A549 (cell line): ENCODE measurements at regions not wholly inside any gene's neighbourhood (a gene's known extent, or its start where the extent isn't known, plus 50 kb on each side); places are given as distances from the start of the nearest gene placed in this dataset.

ENCODE experiments used
- ATAC-seq, 2 experiments: fragments of 200-7000 bp in 1 of 2; fragments of >200 bp in 1 of 2; cut with Nextera tagmentation in 1 of 2; cut with Tn5 transposase in 1 of 2; 3 replicates each; pipeline versions ENCODE4 v1.8.0 to v1.9.1; 2018 to 2020; ENCODE audit warnings: mild to moderate bottlenecking in 1 of 2, moderate library complexity in 1 of 2
- CTCF ChIA-PET: fragments of 300-600 bp; sonication (Branson Sonifier 250); formaldehyde crosslinking; extraction: SDS; loops from one replicate; lab custom pipeline; 2021; ENCODE audit warnings: antibody characterized with exemption, inconsistent platforms; lab: Yijun Ruan, JAX
- POLR2A ChIA-PET: fragments of 350-600 bp; formaldehyde crosslinking; extraction: SDS; loops from one replicate; lab custom pipeline; 2021; ENCODE audit warnings: antibody characterized with exemption, inconsistent platforms; lab: Yijun Ruan, JAX
- DNase-seq, 2 experiments: peaks; one replicate each; pipeline versions ENCODE4 v3.0.0 to v3.0.0-alpha.2; 2011 to 2016; ENCODE audit warnings: low read depth in 1 of 2, low spot score in 1 of 2
- FAIRE-seq: peaks from 2 replicates; lab custom pipeline; 2011; peaks lifted over from hg19 to GRCh38; lab: Jason Lieb, UNC
- H3K27ac ChIP-seq, 2 experiments: fragments of >200 bp; sonication (Bioruptor Twin); formaldehyde crosslinking; 3 replicates each; pipeline ENCODE4 v1.5.1; 2016 to 2017
- H3K4me1 ChIP-seq: fragments of >200 bp; sonication (Bioruptor Twin); formaldehyde crosslinking; 3 replicates; pipeline ENCODE4 v1.6.1; 2016
- H3K4me2 ChIP-seq: fragments of >200 bp; sonication (Bioruptor Twin); formaldehyde crosslinking; 3 replicates; pipeline ENCODE4 v1.6.1; 2016
- H3K4me3 ChIP-seq: fragments of >200 bp; sonication (Bioruptor Twin); formaldehyde crosslinking; 3 replicates; pipeline ENCODE4 v1.5.1; 2016
- H3K9me3 ChIP-seq: fragments of >200 bp; sonication (Bioruptor Twin); formaldehyde crosslinking; 3 replicates; pipeline ENCODE4 v1.6.1; 2016
- CBX8 ChIP-seq: fragments of 200-600 bp; sonication (generic); IDR thresholded peaks from 2 replicates; pipeline ENCODE4 v1.6.1; 2016
- EHF ChIP-seq: fragments of 250-450 bp; sonication (Bioruptor Pico); IDR thresholded peaks from 2 replicates; pipeline ENCODE4 v1.5.0; 2020; ENCODE audit warnings: mild to moderate bottlenecking
- EHMT2 ChIP-seq: fragments of 200-600 bp; sonication (generic); IDR thresholded peaks from 2 replicates; pipeline ENCODE4 v1.6.1; 2016; ENCODE audit warnings: antibody characterized with exemption, low read depth, mild to moderate bottlenecking, moderate library complexity
- EP300 ChIP-seq, 2 experiments: fragments of >200 bp; sonication (Bioruptor Twin); formaldehyde crosslinking; IDR thresholded peaks; 2 replicates in 1 of 2; 3 replicates in 1 of 2; pipeline ENCODE4 v1.6.1; 2016 to 2017
- ESRRA ChIP-seq: fragments of 150-350 bp; IDR thresholded peaks from 2 replicates; pipeline ENCODE4 v1.6.1; 2014; ENCODE audit warnings: mild to moderate bottlenecking, low read length, borderline replicate concordance
- FOSL2 ChIP-seq, 2 experiments: fragments of 450-650 bp in 1 of 2; fragments of >200 bp in 1 of 2; sonication (Bioruptor Twin) in 1 of 2; formaldehyde crosslinking; IDR thresholded peaks; 2 replicates each; pipeline versions ENCODE4 v1.5.0 to v1.6.1; 2016 to 2020; ENCODE audit warnings: mild to moderate bottlenecking in 1 of 2, moderate library complexity in 1 of 2
- FOXS1 ChIP-seq: fragments of 250-450 bp; sonication (Bioruptor Pico); IDR thresholded peaks from 2 replicates; pipeline ENCODE4 v1.5.0; 2020; ENCODE audit warnings: mild to moderate bottlenecking, moderate library complexity
- GATA3 ChIP-seq: IDR thresholded peaks from 2 replicates; pipeline ENCODE4 v1.6.1; 2012; ENCODE audit warnings: borderline replicate concordance
- HEYL ChIP-seq: fragments of 250-450 bp; sonication (Bioruptor Pico); IDR thresholded peaks from 2 replicates; pipeline ENCODE4 v1.8.0; 2021; ENCODE audit warnings: mild to moderate bottlenecking, moderate library complexity
- HOXB5 ChIP-seq: fragments of 250-450 bp; sonication (Bioruptor Pico); IDR thresholded peaks from 2 replicates; pipeline ENCODE4 v1.5.0; 2020; ENCODE audit warnings: mild to moderate bottlenecking, moderate library complexity
- KDM5A ChIP-seq: fragments of 200-600 bp; sonication (generic); IDR thresholded peaks from 2 replicates; pipeline ENCODE4 v1.6.1; 2016; ENCODE audit warnings: antibody characterized with exemption, mild to moderate bottlenecking
- MAZ ChIP-seq: fragments of 150-350 bp; IDR thresholded peaks from 2 replicates; pipeline ENCODE4 v1.6.1; 2014; ENCODE audit warnings: antibody characterized with exemption, low read depth, low read length, borderline replicate concordance
- NPAS2 ChIP-seq: fragments of 250-450 bp; sonication (Bioruptor Pico); IDR thresholded peaks from 2 replicates; pipeline ENCODE4 v1.8.0; 2022; ENCODE audit warnings: mild to moderate bottlenecking, moderate library complexity, borderline replicate concordance
- POLR2A ChIP-seq: IDR thresholded peaks from 2 replicates; pipeline ENCODE4 v1.6.1; 2012; ENCODE audit warnings: mild to moderate bottlenecking, low read length
- RARB ChIP-seq: fragments of 250-450 bp; sonication (Bioruptor Pico); IDR thresholded peaks from 2 replicates; pipeline ENCODE4 v1.8.0; 2021; ENCODE audit warnings: mild to moderate bottlenecking, moderate library complexity
- SREBF2 ChIP-seq: fragments of 450-650 bp; IDR thresholded peaks from 2 replicates; pipeline ENCODE4 v1.6.1; 2014; ENCODE audit warnings: mild to moderate bottlenecking, moderate library complexity
- ZFP36 ChIP-seq: fragments of 450-650 bp; IDR thresholded peaks from 2 replicates; pipeline ENCODE4 v1.6.1; 2014; ENCODE audit warnings: borderline replicate concordance; ENCODE audit not compliant: partially characterized antibody
- ZNF302 ChIP-seq: fragments of 250-450 bp; sonication (Bioruptor Pico); IDR thresholded peaks from 2 replicates; pipeline ENCODE4 v1.9.0; 2021; ENCODE audit warnings: inconsistent platforms, mild to moderate bottlenecking, moderate library complexity
- WGBS: methylation state at CpG from one replicate; pipeline ENCODE4 v1.1.6; 2017; ENCODE audit errors: missing lambda C conversion rate; 5-methylcytosine and 5-hydroxymethylcytosine counted together
- TF ChIP-seq, protein P1 (sequence below): fragments of 200-600 bp; sonication (generic); IDR thresholded peaks from 2 replicates; pipeline ENCODE4 v1.6.1; 2016; ENCODE audit warnings: antibody characterized with exemption, mild to moderate bottlenecking, moderate library complexity
- TF ChIP-seq, protein P2 (sequence below): fragments of >200 bp; sonication (Bioruptor Twin); formaldehyde crosslinking; IDR thresholded peaks from 3 replicates; pipeline ENCODE4 v1.6.1; 2016
- TF ChIP-seq, protein P3 (sequence below): IDR thresholded peaks from 2 replicates; pipeline ENCODE4 v1.6.1; 2012
- TF ChIP-seq, protein P4 (sequence below): IDR thresholded peaks from 2 replicates; pipeline ENCODE4 v1.6.1; 2012
- TF ChIP-seq, protein P5 (sequence below): fragments of >200 bp; sonication (Bioruptor Twin); formaldehyde crosslinking; IDR thresholded peaks from 2 replicates; pipeline ENCODE4 v1.6.1; 2016
- TF ChIP-seq, protein P6 (sequence below): fragments of >200 bp; sonication (Bioruptor Twin); formaldehyde crosslinking; IDR thresholded peaks from 3 replicates; pipeline ENCODE4 v1.5.1; 2016

DNA sequence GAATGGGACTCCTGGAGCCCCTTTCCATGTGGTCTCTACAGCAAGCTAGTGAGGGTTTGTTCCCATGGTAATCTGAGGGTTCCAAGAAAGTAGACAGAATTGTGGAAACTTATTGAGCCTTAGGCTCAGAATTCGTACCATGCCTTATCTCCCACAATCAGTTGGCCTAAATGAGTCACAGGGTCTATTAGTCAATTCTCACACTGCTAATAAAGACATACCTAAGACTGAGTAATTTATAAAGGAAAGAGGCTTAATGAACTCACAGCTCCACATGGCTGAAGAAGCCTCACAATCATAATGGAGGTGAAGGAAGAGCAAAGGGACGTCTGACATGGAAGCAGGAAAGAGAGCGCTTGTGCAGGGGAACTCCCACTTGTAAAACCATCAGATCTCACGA is 106.6 kb upstream of the CXADR start (continued):
- TF ChIP-seq EHMT2 (no peak), ZNF302 (CRISPR knock-in tag) (no peak)
- TF ChIP-seq, protein P1, sequence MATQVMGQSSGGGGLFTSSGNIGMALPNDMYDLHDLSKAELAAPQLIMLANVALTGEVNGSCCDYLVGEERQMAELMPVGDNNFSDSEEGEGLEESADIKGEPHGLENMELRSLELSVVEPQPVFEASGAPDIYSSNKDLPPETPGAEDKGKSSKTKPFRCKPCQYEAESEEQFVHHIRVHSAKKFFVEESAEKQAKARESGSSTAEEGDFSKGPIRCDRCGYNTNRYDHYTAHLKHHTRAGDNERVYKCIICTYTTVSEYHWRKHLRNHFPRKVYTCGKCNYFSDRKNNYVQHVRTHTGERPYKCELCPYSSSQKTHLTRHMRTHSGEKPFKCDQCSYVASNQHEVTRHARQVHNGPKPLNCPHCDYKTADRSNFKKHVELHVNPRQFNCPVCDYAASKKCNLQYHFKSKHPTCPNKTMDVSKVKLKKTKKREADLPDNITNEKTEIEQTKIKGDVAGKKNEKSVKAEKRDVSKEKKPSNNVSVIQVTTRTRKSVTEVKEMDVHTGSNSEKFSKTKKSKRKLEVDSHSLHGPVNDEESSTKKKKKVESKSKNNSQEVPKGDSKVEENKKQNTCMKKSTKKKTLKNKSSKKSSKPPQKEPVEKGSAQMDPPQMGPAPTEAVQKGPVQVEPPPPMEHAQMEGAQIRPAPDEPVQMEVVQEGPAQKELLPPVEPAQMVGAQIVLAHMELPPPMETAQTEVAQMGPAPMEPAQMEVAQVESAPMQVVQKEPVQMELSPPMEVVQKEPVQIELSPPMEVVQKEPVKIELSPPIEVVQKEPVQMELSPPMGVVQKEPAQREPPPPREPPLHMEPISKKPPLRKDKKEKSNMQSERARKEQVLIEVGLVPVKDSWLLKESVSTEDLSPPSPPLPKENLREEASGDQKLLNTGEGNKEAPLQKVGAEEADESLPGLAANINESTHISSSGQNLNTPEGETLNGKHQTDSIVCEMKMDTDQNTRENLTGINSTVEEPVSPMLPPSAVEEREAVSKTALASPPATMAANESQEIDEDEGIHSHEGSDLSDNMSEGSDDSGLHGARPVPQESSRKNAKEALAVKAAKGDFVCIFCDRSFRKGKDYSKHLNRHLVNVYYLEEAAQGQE, result no peak
- TF ChIP-seq, all 56 proteins: peak for 0

DNA sequence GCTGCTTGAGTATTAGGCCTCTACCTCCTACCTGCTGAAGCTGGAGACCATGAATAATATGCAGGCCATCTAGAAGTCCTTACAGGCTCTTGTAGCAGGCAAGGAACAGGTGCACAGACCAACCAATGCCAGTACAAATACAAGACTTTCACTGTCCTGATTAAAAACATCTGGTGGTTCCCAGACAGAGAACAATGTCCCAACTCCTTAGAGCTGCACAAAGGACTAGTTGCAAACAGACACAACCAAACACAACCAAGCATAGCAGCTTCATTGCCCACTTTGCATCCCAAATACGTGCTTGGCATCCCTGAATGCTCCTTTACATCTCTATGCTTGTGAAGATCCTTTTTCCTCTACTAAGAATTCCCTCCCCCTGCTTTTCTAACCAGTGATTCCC is 98.1 kb upstream of the CXADR start:
- Histone ChIP-seq H3K4me3 (no peak overlapping the region), H3K9me3 (no peaks in the 10 kb centered on the region), H3K4me2 (no peak overlapping the region), H3K27ac (no peak overlapping the region), H3K4me1 (no peaks in the 10 kb centered on the region)
- TF ChIP-seq, protein P2, sequence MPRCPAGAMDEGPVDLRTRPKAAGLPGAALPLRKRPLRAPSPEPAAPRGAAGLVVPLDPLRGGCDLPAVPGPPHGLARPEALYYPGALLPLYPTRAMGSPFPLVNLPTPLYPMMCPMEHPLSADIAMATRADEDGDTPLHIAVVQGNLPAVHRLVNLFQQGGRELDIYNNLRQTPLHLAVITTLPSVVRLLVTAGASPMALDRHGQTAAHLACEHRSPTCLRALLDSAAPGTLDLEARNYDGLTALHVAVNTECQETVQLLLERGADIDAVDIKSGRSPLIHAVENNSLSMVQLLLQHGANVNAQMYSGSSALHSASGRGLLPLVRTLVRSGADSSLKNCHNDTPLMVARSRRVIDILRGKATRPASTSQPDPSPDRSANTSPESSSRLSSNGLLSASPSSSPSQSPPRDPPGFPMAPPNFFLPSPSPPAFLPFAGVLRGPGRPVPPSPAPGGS, result no peak
- TF ChIP-seq EP300 (IDR thresholded peaks at IDR 0.05), result no peak
- TF ChIP-seq HOXB5, result no peak
- TF ChIP-seq KDM5A, result no peak
- TF ChIP-seq ESRRA, result no peak
- TF ChIP-seq EHMT2, result no peak
- FAIRE-seq, result no peak
- ChIA-PET CTCF (interaction anchor here (1.6 kb wide), 1 partner anchor 140 kb away, joined by 4 read pairs; no protein-coding TSS in a partner anchor), POLR2A (no interaction called here)
- WGBS, result 30% methylated on average over 1 of the region's 1 CpG
- no peak for DNase-seq
- no peak for ATAC-seq

DNA sequence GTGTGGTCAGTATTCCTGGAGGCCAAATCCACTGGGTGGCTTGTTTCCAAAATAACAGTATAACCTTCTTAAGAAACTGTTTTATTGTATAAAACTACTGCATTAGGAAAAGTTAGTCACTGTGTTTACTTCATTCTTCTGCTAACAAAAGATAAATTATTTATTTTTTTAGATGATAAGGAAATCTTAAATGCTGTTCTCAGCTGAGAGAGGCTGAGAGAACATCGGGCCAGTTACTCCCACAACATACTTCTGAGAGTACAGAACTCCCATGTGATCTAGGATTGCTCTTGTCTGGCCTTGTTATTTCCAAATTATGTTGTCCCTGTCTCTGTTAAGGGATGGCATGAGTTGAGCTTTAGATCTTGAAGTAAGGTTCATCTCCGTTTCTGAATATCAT is 96.7 kb upstream of the CXADR start:
- Histone ChIP-seq H3K9me3 (no peaks in the 10 kb centered on the region), H3K4me2 (no peak overlapping the region), H3K4me1 (no peaks in the 10 kb centered on the region), H3K4me3 (no peak overlapping the region), H3K27ac (no peak overlapping the region)
- CTCF ChIA-PET, result no interaction called here
- ATAC-seq (no peak), FAIRE-seq (no peak), DNase-seq (no peak)
- 45% methylated on average over 2 of the region's 2 CpGs for WGBS
- TF ChIP-seq KDM5A, result no peak
- TF ChIP-seq CBX8, result no peak
- no peak for TF ChIP-seq FOXS1 (CRISPR knock-in tag)
- TF ChIP-seq, protein P3, sequence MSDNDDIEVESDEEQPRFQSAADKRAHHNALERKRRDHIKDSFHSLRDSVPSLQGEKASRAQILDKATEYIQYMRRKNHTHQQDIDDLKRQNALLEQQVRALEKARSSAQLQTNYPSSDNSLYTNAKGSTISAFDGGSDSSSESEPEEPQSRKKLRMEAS, result no peak
- no peak for TF ChIP-seq RARB (CRISPR knock-in tag)
- TF ChIP-seq GATA3, result no peak
- TF ChIP-seq FOSL2 (IDR thresholded peaks at IDR 0.05), result no peak
- TF ChIP-seq FOSL2 (CRISPR knock-in tag; IDR thresholded peaks at IDR 0.05), result no peak
- no peak for TF ChIP-seq SREBF2
- POLR2A ChIA-PET, result no interaction called here

DNA sequence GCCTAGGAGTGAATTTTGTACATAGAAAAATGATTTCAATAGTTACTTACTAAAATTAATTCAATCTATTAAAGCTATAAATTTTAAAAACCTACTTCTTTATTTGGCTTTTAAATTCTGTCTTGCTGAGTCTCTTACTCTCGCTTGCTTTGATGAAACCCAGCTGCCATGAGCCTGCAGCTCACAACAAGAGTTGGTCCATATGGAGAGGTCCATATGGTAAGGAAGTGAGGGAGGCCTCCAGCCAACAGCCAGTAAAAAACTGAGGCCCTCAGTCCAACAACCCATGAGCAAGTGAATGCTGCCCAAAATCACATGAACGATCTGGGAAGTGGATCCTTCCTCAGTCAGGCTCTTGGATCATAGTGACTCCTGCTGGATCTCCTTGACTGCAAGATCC is 89.9 kb upstream of the CXADR start:
- DNase-seq, result no peak
- CTCF ChIA-PET, result no interaction called here
- H3K4me2 ChIP-seq, result no peak overlapping the region
- no peak overlapping the region for H3K27ac ChIP-seq
- POLR2A ChIA-PET, result no interaction called here
- no peak for ATAC-seq
- H3K4me3 ChIP-seq, result no peak overlapping the region
- no peak for FAIRE-seq
- no peaks in the 10 kb centered on the region for H3K9me3 ChIP-seq
- WGBS, result 21% methylated on average over 2 of the region's 2 CpGs
- no peaks in the 10 kb centered on the region for H3K4me1 ChIP-seq
- TF ChIP-seq HEYL, result no peak
- no peak for TF ChIP-seq RARB (CRISPR knock-in tag)
- TF ChIP-seq MAZ, result no peak
- TF ChIP-seq, protein P4, sequence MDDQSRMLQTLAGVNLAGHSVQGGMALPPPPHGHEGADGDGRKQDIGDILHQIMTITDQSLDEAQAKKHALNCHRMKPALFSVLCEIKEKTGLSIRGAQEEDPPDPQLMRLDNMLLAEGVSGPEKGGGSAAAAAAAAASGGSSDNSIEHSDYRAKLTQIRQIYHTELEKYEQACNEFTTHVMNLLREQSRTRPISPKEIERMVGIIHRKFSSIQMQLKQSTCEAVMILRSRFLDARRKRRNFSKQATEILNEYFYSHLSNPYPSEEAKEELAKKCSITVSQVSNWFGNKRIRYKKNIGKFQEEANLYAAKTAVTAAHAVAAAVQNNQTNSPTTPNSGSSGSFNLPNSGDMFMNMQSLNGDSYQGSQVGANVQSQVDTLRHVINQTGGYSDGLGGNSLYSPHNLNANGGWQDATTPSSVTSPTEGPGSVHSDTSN, result no peak
- TF ChIP-seq, protein P3, result no peak
- no peak for TF ChIP-seq EP300 (IDR thresholded peaks at IDR 0.05)
- TF ChIP-seq, protein P5, sequence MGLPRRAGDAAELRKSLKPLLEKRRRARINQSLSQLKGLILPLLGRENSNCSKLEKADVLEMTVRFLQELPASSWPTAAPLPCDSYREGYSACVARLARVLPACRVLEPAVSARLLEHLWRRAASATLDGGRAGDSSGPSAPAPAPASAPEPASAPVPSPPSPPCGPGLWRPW, result no peak
- no peak for TF ChIP-seq ZFP36
- no peak for TF ChIP-seq EHF (CRISPR knock-in tag)
- TF ChIP-seq, protein P6, sequence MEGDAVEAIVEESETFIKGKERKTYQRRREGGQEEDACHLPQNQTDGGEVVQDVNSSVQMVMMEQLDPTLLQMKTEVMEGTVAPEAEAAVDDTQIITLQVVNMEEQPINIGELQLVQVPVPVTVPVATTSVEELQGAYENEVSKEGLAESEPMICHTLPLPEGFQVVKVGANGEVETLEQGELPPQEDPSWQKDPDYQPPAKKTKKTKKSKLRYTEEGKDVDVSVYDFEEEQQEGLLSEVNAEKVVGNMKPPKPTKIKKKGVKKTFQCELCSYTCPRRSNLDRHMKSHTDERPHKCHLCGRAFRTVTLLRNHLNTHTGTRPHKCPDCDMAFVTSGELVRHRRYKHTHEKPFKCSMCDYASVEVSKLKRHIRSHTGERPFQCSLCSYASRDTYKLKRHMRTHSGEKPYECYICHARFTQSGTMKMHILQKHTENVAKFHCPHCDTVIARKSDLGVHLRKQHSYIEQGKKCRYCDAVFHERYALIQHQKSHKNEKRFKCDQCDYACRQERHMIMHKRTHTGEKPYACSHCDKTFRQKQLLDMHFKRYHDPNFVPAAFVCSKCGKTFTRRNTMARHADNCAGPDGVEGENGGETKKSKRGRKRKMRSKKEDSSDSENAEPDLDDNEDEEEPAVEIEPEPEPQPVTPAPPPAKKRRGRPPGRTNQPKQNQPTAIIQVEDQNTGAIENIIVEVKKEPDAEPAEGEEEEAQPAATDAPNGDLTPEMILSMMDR, result no peak
- no peak for TF ChIP-seq POLR2A
- TF ChIP-seq EHMT2, result no peak
- no peak for TF ChIP-seq NPAS2 (CRISPR knock-in tag)
